ENCODE measurements at regions not wholly inside any gene's neighbourhood (a gene's known extent, or its start where the extent isn't known, plus 50 kb on each side); places are given as distances from the start of the nearest gene placed in this dataset.

DNA sequence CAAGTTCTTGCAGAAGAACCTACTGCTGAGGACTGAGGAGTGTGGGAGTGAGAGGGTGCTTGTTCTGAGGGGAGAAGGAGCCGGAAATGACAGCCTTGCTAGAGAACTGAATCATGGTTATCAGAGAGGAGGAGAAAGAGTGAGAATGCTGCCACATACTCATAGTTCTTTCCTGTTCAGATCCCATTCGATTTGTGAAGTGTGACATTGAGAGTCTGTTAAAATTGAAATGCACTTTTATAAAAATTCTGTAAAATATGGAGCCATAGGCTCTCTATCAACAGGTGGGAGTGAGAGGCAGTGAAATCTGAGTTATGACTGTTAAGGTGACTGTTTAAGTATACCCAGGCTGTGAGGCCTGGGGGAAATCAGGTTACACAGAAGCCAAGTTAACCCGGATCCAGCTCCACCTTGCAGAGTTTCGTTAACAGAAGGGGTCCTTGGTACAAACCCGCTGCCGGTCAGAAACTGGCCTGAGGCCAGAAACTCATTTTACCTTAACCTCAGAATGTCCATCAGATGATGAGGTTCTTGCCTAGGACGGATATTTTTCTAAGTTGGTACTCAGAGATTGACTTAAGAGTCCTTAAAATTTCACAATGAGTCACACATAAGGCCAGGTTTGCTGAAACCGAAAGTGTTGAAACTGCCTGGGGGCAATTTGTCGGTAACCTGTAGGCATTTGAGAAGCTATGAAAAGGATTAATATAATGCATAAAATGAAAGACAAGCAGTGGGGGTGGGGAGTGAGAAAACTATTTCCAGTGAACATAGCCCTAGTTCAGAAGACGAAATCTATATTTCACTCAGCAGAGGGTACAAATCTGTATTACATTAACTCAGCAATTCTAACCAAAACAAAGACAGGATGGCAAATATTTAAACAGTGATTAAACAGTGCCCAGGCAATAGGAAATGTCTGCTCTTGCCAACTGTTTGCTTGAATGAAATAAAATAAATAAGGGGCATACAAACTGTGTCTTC, 350.5 kb downstream of the KCNRG start:
- ATAC-seq (peak; percentile 92 to 97 (median 96)), FAIRE-seq (no peak), DNase-seq (peak in 4 of 6 donors; percentile 18 to 53 (median 40))
- TF ChIP-seq, protein P1, sequence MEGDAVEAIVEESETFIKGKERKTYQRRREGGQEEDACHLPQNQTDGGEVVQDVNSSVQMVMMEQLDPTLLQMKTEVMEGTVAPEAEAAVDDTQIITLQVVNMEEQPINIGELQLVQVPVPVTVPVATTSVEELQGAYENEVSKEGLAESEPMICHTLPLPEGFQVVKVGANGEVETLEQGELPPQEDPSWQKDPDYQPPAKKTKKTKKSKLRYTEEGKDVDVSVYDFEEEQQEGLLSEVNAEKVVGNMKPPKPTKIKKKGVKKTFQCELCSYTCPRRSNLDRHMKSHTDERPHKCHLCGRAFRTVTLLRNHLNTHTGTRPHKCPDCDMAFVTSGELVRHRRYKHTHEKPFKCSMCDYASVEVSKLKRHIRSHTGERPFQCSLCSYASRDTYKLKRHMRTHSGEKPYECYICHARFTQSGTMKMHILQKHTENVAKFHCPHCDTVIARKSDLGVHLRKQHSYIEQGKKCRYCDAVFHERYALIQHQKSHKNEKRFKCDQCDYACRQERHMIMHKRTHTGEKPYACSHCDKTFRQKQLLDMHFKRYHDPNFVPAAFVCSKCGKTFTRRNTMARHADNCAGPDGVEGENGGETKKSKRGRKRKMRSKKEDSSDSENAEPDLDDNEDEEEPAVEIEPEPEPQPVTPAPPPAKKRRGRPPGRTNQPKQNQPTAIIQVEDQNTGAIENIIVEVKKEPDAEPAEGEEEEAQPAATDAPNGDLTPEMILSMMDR (IDR thresholded peaks at IDR 0.05), result no peak
- WGBS, 2 donors, result 15 to 22% methylated on average over 10 of the region's 10 CpGs
- peak overlapping the region in 2 of 4 donors; percentile 15 to 30 for H3K4me3 ChIP-seq
- no peaks in the 10 kb centered on the region for H3K9me3 ChIP-seq
- peaks cover 8 to 16% (median 10%) of the 10 kb centered on the region in 3 donors for H3K4me1 ChIP-seq
- intact Hi-C loops (cut with DNase I), result no loop called here
- peak overlapping the region; percentile 2 to 73 (median 54) for H3K27ac ChIP-seq
- no peaks in the 10 kb centered on the region for H3K36me3 ChIP-seq
- H3K27me3 ChIP-seq, result peaks cover 0 to 9% (median 2%) of the 10 kb centered on the region in 4 donors

DNA sequence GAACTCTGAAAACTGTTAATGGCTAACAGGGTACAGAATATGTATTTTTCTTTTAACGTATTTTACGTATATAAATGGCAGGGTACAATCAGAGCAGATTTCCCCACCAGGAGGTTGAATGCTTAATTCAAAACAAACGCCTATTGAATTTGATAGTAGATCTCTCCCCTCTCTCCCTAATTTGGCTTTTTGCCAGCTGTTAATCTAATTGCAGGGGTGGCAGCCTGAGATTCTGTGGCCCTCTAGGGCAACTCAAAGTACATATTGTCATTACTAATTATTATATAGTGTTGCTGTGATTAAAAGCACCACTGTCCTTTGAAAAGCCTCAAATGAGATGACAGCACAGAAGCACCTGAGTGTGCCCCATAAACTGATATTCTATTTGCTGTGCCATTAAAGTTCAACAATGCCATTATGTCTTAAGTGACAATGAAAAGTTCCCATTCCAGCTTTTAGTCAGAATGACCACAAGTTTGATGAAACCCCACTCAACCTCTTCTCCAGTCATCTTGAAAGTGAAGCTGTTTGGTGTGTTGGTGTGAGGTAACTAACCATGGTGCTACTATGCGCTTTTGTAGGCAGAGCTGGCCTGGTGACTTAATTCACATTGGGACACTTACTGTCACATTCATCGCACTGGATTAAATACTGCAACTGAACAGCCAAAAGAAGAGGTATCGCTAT, 351.4 kb downstream of the KCNRG start:
- Histone ChIP-seq H3K4me1 (peaks cover 8 to 16% (median 10%) of the 10 kb centered on the region in 3 donors), H3K27me3 (peaks cover 0 to 9% (median 2%) of the 10 kb centered on the region in 4 donors), H3K36me3 (no peaks in the 10 kb centered on the region), H3K27ac (peak overlapping the region in 2 of 4 donors; percentile 66 to 73), H3K4me3 (peak overlapping the region in 1 of 4 donors; percentile 30), H3K9me3 (no peaks in the 10 kb centered on the region)
- DNase-seq (no peak), FAIRE-seq (no peak), ATAC-seq (peak; percentile 6 to 11 (median 10))
- 49 to 57% methylated on average over 6 of the region's 6 CpGs for WGBS, 2 donors
- intact Hi-C loops (cut with DNase I), result no loop called here
- TF ChIP-seq, protein P1 (IDR thresholded peaks at IDR 0.05), result no peak

GRCh38 chr13:50369646-50370045, 354.4 kb downstream of the KCNRG start:
- ATAC-seq (no peak), DNase-seq (no peak), FAIRE-seq (no peak)
- Histone ChIP-seq H3K4me1 (peaks cover 8 to 16% (median 10%) of the 10 kb centered on the region in 3 donors), H3K27ac (no peak overlapping the region), H3K36me3 (no peaks in the 10 kb centered on the region), H3K27me3 (no peaks in the 10 kb centered on the region), H3K9me3 (no peaks in the 10 kb centered on the region), H3K4me3 (no peak overlapping the region)
- TF ChIP-seq, protein P1 (IDR thresholded peaks at IDR 0.05), result no peak
- intact Hi-C loops (cut with DNase I), result no loop called here
- 95 to 98% methylated on average over 2 of the region's 2 CpGs for WGBS, 2 donors

DNA sequence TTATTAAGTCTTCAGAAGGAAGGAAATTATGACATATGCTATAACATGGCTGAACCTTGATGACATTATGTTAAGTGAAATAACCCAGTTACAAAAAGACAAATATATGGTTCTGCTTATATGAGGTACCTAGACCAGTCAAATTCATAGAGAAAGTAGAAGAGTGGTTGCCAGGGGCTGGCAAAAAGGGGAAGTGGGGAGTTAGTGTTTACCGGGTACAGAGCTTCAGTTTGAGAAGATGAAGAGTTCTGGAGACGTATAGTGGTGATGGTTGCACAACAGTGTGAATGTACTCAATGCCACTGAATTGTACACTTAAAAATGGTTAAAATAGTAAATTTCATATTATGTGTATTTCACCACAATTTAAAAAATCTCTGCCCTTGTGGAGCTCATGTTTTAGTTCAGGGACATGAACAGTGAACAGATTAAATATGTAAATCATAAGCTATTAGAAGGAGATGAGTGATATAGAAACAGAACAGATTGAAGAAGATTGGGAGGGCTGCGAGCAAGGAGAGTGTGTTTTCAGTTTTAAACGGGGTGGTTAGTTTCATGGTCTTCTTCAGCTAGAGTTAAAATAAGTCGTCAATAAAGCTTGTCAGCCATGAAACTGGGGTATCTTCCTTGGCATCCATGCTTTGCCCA, 355.2 kb downstream of the KCNRG start:
- no peak for ATAC-seq
- FAIRE-seq, result no peak
- Histone ChIP-seq H3K9me3 (no peaks in the 10 kb centered on the region), H3K27me3 (no peaks in the 10 kb centered on the region), H3K4me1 (peaks cover 2 to 9% (median 5%) of the 10 kb centered on the region in 3 donors), H3K36me3 (no peaks in the 10 kb centered on the region), H3K4me3 (no peak overlapping the region), H3K27ac (no peak overlapping the region)
- no peak for DNase-seq
- TF ChIP-seq, protein P1 (IDR thresholded peaks at IDR 0.05), result no peak
- WGBS, 2 donors, result 74 to 85% methylated on average over 5 of the region's 5 CpGs
- intact Hi-C loops (cut with DNase I), result no loop called here

Measured in pancreas (tissue), 10 donors.